Spleen (tissue), 7 donors: ENCODE measurements at regions not wholly inside any gene's neighbourhood (a gene's known extent, or its start where the extent isn't known, plus 50 kb on each side); places are given as distances from the start of the nearest gene placed in this dataset.

Source experiments
- POLR2A ChIP-seq, 3 donors: fragments of 450-650 bp; IDR thresholded peaks; one replicate each; pipeline ENCODE4 v1.5.1; 2017; ENCODE audit warnings: antibody characterized with exemption in 3 of 3, mild to moderate bottlenecking in 1 of 3
- POLR2AphosphoS5 ChIP-seq, 3 donors: sonication (generic); formaldehyde crosslinking; IDR thresholded peaks; one replicate each; pipeline ENCODE4 v1.5.1; 2017; ENCODE audit warnings: antibody characterized with exemption in 3 of 3
- TF ChIP-seq, protein P1 (sequence below), 11 experiments: fragments of 200-600 bp in 7 of 11; fragments of 450-650 bp in 4 of 11; sonication (generic) in 4 of 11; IDR thresholded peaks in 8 of 11; conservative IDR thresholded peaks in 3 of 11; 1 replicate in 7 of 11; 2 replicates in 4 of 11; pipeline versions ENCODE4 v1.4.0 to v1.8.0; 2016 to 2021; ENCODE audit warnings: antibody characterized with exemption in 11 of 11, inconsistent platforms in 4 of 11, mild to moderate bottlenecking in 1 of 11
- donor health status: DM: no; HTN: no; CAD: no; lungs with moderate emphysema.
- donor health status: DM: no; HTN: no; CAD: no.
- donor health status: DM: no; HTN: no; CAD: no.

DNA sequence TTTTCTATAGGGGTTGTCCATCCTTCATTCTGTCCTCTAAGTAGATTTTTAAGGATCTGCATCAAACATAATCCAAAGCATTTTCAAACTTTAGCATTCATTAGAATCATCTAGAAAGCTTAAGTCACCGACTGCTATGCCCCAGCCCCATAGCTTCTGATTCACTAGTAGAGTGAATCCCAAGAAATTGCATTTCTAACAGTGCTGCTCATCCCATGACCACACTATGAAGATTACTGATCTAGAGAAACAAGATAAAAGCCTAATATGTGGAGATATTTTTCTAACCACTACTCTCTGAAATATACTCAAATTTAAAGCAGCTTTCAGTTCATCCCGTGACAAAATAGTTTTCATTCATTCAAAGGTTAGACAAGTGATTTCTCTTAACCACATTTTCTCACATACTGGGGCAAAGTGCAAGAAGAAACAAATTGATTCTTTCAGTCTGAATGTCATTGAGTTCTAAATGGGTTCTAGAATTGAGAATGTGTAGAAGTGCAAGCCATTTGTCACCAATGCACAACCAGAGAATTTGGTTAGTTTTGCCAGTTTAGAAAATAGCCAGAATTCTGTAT lies 286.9 kb upstream of the CD180 start:
- TF ChIP-seq POLR2A (IDR thresholded peaks at IDR 0.05) (no peak), POLR2AphosphoS5 (IDR thresholded peaks at IDR 0.05) (no peak)
- TF ChIP-seq, protein P1, sequence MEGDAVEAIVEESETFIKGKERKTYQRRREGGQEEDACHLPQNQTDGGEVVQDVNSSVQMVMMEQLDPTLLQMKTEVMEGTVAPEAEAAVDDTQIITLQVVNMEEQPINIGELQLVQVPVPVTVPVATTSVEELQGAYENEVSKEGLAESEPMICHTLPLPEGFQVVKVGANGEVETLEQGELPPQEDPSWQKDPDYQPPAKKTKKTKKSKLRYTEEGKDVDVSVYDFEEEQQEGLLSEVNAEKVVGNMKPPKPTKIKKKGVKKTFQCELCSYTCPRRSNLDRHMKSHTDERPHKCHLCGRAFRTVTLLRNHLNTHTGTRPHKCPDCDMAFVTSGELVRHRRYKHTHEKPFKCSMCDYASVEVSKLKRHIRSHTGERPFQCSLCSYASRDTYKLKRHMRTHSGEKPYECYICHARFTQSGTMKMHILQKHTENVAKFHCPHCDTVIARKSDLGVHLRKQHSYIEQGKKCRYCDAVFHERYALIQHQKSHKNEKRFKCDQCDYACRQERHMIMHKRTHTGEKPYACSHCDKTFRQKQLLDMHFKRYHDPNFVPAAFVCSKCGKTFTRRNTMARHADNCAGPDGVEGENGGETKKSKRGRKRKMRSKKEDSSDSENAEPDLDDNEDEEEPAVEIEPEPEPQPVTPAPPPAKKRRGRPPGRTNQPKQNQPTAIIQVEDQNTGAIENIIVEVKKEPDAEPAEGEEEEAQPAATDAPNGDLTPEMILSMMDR (IDR thresholded peaks at IDR 0.05 in 8 of 11, conservative IDR thresholded peaks at IDR 0.05 in 3 of 11), result no peak
